Body of pancreas (tissue), 4 donors: ENCODE measurements at regions not wholly inside any gene's neighbourhood (a gene's known extent, or its start where the extent isn't known, plus 50 kb on each side); places are given as distances from the start of the nearest gene placed in this dataset.

ENCODE experiments used
- CTCF ChIP-seq, 7 experiments: fragments of 450-650 bp in 4 of 7; fragments of 200-600 bp in 3 of 7; sonication (generic) in 3 of 7; IDR thresholded peaks; one replicate each; pipeline ENCODE4 v1.5.1; 2016 to 2019; ENCODE audit warnings: antibody characterized with exemption in 7 of 7
- POLR2A ChIP-seq, 3 donors: fragments of 450-650 bp; IDR thresholded peaks; one replicate each; pipeline ENCODE4 v1.6.1; 2016; ENCODE audit warnings: antibody characterized with exemption in 3 of 3, mild to moderate bottlenecking in 2 of 3

- no peak for TF ChIP-seq CTCF (IDR thresholded peaks at IDR 0.05)
- TF ChIP-seq POLR2A (IDR thresholded peaks at IDR 0.05), result no peak
Measured at GRCh38 chr3:30073622-30074021, 532.8 kb upstream of the TGFBR2 start.
